ENCODE measurements at regions not wholly inside any gene's neighbourhood (a gene's known extent, or its start where the extent isn't known, plus 50 kb on each side); places are given as distances from the start of the nearest gene placed in this dataset.

GRCh38 chr4:170465429-170465828 is 375.7 kb upstream of the AADAT start (continued):
- TF ChIP-seq CBX5 (IDR thresholded peaks at IDR 0.05; ENCODE audit: low read depth, low read length), result no peak
- TF ChIP-seq JUND (IDR thresholded peaks at IDR 0.05; ENCODE audit: low read length), result no peak
- TF ChIP-seq E2F6 (IDR thresholded peaks at IDR 0.05), result no peak
- no peak for TF ChIP-seq KDM1A (IDR thresholded peaks at IDR 0.05; ENCODE audit: borderline replicate concordance, low read length)
- TF ChIP-seq HDAC6 (IDR thresholded peaks at IDR 0.05; ENCODE audit: low read depth, low read length), result no peak
